GM19372 (cell line): ENCODE measurements at regions not wholly inside any gene's neighbourhood (a gene's known extent, or its start where the extent isn't known, plus 50 kb on each side); places are given as distances from the start of the nearest gene placed in this dataset.
"Not testable (repeated sequence)": the region's sequence is repeated elsewhere in the genome, so short reads cannot be mapped to it uniquely, and the experiment has no call there.

Source experiments
- ATAC-seq: cut with Tn5 transposase; IDR thresholded peaks from one replicate; pipeline ENCODE4 v1.9.1; 2021; ENCODE audit warnings: mild to moderate bottlenecking, low read depth, moderate library complexity; ENCODE audit not compliant: unreplicated experiment

DNA sequence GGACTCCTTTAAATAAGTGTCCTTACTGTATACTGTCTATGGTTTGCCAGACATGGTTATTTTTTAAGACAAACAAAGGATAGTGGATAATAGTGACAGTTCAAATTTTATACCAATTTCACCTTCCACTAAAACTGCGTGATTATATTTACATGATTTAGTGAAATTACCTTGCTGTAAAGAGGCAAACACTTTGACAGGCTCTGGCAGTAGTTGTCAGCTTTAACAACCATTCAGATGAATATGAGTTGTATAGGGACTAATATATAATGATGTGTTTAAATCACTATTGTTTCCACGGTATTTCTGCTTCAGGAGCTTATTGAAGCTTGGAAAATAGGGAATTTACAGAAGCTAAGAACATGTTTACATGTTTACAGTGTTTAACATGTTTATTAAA lies 1364.0 kb downstream of the FSCB start:
- no peak for ATAC-seq

DNA sequence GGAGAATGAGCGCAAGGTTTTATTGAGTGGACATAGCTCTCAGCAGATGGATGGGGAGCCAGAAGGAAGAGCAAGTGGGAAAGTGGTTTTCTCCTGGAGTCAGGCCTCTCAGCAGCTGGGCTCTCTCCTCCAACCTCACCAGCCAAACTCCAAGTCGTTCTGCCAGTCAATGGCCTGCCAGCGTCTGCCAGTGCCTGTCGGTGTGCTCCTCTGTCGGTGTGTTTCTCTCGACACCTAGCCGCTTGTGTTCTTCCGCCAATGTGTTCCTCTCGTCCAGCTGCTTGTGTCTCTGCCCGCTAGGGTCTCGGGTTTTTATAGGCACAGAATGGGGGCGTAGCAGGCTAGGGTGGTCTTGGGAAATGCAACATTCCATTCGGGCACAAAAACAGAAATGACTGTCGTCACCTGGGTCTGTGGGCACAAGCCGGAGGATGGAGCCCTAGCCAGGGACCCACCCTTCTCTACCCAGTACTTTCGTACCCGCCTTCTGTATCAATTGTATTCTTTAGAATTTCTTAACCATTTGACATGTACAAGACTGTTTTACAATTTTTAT lies 1365.4 kb downstream of the FSCB start:
- ATAC-seq: no peak

DNA sequence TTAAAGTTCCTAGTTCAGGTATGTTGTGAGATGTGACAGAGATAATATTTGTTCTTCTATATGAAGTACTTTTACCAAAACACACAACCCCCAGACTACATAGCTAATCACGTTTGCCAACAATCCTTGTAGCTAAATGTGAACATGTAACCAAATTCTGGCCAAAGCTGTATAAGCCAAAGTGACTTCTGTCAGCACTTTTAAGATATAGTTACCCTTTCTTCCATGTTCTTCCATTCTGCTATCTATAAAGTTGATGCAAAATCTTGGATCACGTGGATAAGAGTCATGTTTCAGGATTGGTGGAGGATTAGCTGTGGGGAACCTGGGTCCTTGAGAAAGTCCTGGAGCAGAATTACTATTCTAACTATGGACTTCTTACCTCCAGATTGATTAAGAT lies 1366.6 kb downstream of the FSCB start:
- ATAC-seq: no peak

DNA sequence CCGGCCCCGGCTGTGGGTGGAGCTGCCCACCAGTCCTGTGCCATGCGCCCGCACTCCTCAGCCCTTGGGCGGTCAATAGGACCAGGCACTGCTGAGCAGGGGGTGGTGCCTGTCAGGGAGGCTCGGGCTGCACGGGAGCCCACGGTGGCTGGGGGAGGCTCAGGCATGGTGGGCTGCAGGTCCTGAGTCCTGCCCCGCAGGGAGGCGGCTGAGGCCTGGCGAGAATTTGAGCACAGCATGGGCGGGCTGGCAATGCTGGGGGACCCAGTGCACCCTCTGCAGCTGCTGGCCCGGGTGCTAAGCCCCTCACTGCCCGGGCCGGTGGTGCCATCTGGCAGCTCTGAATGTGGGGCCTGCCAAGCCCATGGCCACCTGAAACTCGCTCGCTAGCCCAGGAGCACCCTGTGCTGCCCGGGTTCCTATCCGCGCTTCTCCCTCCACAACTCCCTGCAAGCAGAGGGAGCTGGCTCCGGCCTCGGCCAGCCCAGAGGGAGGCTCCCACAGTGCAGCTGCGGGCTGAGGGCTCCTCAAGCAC lies 1371.1 kb downstream of the FSCB start:
- no peak for ATAC-seq

DNA sequence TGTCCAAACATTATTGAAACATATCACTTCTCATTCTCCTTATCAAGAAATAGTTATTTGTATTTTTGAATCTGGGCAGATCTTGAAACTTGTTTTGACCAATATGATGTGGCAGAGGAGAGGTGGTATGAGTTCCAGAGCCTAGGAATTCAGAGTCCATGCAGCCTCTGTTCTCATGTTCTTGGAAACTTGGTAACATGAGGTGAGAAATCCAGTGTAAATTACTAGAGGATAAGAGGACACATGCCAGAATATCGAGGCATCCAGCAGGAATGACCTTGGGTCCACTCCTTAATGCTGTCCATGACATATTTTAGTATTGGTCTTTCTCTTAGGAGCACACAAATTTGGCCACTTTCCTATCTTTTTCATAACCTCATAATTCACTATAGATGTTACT lies 1374.6 kb downstream of the FSCB start:
- ATAC-seq: no peak

DNA sequence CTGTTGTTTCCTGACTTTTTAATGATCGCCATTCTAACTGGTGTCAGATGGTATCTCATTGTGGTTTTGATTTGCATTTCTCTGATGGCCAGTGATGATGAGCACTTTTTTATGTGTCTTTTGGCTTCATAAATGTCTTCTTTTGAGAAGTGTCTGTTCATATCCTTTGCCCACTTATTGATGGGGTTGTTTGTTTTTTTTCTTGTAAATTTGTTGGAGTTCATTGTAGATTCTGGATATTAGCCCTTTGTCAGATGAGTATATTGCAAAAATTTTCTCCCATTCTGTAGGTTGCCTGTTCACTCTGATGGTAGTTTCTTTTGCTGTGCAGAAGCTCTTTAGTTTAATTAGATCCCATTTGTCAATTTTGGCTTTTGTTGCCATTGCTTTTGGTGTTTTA lies 1378.7 kb downstream of the FSCB start:
- not testable (repeated sequence) for ATAC-seq

DNA sequence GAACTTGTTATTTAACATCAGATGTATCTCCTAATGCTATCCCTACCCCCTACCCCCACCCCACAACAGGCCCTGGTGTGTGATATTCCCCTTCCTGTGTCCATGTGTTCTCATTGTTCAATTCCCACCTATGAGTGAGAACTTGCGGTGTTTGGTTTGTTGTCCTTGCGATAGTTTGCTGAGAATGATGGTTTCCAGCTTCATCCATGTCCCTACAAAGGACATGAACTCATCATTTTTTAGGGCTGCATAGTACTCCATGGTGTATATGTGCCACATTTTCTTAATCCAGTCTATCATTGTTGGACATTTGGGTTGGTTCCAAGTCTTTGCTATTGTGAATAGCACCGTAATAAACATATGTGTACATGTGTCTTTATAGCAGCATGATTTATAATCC lies 1379.2 kb downstream of the FSCB start:
- not testable (repeated sequence) for ATAC-seq

DNA sequence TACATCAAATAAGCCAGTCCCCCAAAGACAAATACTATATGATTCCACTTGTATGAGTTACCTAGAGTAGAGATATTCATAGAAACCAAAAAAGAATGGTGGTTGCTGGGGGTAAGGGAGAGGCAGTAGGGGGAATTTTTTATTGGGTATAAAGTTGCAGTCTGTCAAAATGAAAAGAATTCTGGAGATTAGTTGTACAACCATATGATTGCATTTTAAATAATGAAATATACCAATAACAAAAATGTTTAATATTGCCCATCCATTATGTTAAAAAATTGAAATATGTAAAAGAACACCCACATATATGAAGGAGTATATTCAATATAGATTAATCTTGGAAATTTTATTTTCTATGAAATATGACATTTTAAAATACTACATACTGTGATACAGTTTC lies 1383.5 kb downstream of the FSCB start:
- no peak for ATAC-seq

DNA sequence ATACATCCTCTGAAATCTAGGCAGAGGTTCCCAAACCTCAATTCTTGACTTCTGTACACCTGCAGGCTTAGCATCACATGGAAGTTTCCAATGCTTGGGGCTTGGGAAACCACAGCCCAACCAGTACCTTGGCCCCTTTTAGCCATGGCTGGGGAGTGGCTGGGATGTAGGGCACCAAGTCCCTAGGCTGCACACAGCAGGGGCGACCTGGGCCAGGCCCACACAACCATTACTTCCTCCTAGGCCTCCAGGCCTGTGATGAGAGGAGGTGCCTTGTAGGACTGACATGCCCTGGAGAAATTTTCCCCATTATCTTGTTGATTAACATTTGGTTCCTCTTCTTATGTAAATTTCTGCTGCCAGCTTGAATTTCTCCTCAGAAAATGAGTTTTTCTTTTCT lies 1387.4 kb downstream of the FSCB start:
- no peak for ATAC-seq

DNA sequence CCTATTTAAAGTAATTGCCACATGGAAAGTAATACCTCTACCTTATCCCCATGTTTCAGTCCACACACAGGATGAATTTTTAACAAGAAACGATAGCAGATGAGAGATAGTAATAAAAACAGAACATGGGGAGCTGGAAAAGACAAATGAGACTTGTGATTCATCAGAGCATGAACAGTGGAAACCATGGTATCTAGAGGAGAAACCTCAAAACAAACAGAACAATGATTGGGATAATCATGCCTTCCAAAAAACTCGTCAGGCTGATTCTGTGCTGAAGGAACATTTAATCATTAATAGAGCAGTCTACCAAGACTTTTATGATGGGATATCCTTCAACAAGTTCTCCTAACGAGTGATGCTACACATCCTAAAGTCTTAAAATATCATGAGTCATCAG lies 1390.7 kb downstream of the FSCB start:
- ATAC-seq: no peak

DNA sequence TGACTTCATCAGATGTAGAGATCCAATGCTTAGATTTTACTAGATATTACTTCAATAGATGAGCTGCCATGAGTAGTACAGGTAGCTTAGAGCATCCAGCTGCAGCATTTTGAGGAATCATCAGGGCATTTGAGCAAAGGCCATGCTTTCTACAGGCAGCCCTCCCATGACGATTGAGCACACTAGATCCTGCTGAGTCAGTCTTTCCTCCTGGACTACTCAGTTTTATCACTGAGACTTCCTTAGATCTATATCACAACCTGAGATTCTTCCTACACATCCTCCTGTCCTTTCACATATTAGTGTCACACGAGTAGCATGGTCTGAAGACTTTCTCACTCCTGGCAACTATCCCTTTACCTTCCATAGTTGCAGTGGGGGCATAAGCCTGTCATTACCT lies 1401.8 kb downstream of the FSCB start:
- no peak for ATAC-seq

DNA sequence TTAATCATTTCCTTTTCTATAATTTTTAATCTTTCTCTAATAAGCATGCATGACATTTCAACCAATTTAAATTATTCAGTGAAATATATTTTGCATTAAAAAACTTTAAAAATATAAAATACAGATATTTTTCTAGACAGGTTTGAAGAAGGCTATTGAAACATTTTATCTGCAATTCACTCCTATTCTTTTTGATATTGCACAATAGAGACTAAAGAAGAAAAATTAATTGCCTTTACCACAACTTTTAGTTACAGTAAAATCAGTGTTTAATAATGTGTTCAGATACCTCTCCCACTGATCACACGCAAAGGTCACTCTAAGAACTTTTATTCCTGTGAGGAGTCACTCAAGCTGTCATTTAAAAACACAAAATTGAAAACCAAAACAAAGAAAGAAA lies 1416.7 kb downstream of the FSCB start:
- ATAC-seq: no peak

DNA sequence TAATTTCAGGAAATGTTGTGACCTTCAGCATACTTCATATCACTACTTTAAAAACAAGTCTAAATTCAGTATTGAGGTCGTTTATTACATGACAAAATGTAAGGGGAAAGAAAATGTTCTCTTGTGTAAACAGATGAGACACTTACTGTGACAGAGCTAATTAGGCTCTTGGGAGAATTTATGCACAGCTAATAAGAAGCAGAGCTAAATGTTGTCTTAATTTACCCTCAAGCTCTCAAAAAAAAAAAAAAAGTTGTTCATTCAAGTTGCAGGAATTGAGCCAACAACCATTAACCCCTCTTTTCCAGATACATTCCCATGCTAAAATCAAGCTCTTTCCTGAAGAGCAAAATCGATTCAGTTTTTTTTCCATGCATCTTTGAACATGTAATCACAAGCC lies 1419.4 kb downstream of the FSCB start:
- ATAC-seq: no peak

DNA sequence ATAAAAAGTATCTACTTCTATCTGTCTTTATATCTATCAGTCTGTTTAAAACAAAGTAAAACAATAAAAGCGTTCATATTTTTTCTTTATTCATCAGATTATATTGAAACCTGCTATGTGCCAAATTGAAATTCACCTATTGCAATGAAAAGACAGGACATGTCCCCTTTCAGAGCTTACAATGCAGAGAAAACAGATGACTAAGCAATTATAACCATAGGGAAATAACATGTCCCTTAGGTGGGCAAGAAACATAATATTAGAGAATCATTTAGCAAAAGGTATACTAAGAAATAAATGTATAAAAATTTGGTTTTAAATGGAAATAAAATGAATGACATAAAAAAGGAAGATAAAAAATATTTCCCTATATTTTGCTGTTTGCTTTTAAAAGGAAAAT lies 1421.3 kb downstream of the FSCB start:
- ATAC-seq: no peak

DNA sequence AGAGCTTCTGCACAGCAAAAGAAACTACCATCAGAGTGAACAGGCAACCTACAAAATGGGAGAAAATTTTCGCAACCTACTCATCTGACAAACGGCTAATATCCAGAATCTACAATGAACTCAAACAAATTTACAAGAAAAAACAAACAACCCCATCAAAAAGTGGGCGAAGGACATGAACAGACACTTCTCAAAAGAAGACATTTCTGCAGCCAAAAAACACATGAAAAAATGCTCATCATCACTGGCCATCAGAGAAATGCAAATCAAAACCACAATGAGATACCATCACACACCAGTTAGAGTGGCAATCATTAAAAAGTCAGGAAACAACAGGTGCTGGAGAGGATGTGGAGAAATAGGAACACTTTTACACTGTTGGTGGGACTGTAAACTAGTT lies 1439.7 kb downstream of the FSCB start:
- not testable (repeated sequence) for ATAC-seq

DNA sequence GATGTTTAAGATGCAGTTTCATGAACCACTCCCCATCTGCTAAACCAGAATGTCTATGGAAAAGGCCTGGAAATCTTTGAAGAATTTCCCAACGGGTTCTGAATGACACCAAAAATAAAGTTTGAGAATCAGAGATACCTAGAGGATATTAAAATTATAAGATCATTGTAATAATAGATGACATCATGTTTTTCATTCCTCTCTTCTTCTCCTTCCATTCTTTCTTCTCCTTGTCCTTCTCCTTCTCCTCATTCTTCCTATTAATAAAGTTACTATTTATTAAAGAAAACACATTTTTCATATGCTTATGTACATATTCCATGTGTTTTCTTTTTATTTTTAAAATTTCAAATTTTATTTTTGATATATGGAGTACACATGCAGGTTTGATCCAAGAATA lies 1449.4 kb downstream of the LRFN5 start:
- ATAC-seq: no peak

DNA sequence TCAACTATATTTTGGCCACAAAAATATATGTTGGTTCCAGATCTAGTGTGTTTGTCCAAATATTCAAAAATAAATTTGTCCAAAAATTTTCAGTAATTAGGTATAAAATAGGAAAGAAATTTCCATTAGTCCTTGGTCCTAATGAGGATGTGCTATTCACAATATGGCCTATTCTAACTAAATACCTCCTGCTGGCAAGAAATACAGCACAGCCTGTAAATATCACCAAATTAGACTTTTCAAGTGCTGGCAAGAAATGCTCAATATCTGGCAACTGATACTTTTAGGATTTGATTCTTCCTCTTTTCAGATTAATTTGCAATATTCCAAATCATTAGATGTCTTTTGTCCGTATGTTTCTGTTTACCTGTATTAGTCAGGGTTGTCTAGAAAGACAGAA lies 1446.2 kb downstream of the LRFN5 start:
- ATAC-seq: no peak

DNA sequence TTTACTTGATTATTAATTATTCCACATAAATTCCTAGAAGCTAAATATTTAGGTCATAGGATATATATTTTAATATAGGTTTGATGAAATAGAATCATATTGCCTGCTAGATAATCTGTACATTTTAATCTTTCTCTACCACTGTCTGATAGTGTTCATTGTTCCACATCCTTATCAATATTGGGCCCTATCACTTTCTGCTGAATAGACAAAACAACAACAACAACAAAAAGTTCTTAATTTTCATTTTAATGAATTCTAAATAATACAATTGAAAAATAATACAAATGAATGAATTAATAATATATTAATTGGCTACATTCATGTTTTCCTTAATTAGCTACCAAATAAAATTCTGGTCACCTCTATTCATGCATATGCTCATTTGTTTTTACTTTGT lies 1437.2 kb downstream of the LRFN5 start:
- no peak for ATAC-seq

DNA sequence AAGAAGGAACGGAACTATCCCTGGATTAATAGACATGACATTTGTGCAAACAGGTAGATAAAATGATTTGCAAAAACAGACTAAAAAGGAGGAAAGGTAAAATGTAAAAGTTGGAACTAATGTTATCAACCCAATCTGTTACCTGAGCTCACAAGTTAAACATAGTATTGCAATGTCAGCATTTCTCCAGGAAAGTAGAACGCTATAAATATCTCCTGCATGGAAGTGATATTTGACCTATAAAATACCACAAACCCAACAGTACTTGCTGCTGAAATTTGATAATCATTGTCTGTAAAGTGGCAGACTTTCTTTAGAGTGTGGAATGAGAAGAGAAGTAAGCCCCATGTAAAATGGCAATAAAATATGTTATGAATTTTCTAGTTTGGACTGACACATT lies 1435.7 kb downstream of the LRFN5 start:
- ATAC-seq: no peak

DNA sequence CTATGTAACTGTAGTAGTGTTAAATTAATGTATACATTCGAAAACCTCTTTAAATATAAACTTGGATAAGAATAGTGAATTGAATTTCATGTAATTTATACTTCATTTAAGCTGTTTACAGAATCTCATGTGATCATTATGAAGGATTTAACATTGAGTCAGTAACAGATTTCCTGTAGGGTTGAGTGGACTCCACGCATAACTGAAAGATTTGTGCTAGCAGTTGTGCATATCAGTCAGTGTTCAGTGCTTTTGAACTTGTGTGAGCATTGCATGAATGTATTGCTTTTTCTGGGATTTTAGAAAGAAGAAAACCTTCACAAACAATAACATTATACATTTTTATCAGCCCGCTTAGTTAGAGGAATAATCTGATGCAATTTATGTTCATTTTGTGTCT lies 1435.3 kb downstream of the LRFN5 start:
- ATAC-seq: no peak

DNA sequence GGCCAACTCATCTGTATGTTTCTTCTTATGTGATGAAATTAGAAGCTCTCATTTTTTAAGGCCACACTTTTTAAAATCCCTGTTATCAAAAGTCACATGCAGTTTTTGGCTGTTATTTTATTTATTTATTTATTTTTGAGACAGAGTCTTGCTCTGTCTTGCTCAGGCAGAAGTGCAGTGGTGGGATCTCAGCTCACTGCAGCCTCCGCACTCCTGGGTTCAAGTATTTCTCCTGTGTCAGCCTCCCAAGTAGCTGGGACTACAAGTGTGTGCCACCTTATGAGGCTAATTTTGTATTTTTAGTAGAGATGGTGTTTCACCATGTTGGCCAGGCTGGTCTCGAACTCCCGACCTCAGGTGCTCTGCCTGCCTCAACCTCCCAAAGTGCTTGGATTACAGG lies 1434.5 kb downstream of the LRFN5 start:
- ATAC-seq: no peak

DNA sequence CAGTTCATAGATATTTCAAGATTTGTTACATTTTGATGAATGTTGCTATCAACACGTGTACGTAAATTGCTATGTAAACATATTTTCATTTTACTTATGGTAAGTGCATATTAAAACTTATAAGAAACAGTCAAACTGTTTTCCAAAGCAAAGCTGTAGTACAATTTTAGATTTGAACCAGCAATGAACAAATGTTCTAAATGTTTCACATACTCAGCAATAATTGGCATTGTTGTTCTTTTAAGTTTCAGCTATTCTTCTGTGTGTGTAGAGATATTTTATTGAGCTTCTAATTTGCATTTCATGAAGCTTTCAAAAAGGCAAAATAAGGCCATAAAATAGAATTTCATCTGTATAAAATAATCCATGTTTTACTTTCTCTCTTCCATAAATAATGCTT lies 1433.2 kb downstream of the LRFN5 start:
- no peak for ATAC-seq

DNA sequence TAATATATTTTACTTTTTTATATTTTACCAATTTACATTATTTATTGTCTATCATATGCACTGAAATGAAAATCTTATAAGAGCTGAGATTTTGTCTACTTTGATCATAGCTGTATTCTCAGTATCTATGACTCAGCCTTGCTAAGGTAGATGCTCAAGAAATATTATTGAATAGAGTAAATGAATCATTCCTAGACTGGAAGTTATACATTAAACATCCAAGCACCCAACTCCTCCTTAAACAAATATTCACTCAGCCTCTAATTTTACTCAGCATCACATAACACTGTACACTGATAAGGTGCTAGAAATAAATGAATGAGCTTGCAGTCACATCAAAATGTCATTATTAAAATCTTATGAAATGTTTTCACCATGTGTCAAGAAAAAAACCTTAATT lies 1424.9 kb downstream of the LRFN5 start:
- no peak for ATAC-seq
